ENCODE measurements at regions not wholly inside any gene's neighbourhood (a gene's known extent, or its start where the extent isn't known, plus 50 kb on each side); places are given as distances from the start of the nearest gene placed in this dataset.

DNA sequence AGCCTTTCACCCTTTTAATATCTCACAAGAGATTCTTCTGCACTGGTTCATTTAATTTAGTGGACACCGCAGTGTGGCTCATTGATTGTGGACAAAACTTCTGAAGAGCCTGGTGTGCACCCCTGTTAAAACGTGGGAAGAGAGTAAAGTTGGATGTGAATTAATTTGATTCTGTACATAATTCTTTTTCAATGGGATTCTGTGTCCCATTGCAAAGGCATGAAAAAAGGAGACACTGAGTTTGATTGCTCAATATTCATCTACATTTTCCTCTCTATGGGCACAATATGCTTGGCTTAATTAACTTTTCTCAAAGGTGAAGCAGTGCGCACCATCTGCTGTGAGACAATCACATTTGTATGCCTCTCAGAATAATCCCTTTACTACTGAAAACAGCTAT lies 95.1 kb downstream of the BARHL2 start:
- TF ChIP-seq REST (IDR thresholded peaks at IDR 0.05): no peak
- TF ChIP-seq, protein P1, sequence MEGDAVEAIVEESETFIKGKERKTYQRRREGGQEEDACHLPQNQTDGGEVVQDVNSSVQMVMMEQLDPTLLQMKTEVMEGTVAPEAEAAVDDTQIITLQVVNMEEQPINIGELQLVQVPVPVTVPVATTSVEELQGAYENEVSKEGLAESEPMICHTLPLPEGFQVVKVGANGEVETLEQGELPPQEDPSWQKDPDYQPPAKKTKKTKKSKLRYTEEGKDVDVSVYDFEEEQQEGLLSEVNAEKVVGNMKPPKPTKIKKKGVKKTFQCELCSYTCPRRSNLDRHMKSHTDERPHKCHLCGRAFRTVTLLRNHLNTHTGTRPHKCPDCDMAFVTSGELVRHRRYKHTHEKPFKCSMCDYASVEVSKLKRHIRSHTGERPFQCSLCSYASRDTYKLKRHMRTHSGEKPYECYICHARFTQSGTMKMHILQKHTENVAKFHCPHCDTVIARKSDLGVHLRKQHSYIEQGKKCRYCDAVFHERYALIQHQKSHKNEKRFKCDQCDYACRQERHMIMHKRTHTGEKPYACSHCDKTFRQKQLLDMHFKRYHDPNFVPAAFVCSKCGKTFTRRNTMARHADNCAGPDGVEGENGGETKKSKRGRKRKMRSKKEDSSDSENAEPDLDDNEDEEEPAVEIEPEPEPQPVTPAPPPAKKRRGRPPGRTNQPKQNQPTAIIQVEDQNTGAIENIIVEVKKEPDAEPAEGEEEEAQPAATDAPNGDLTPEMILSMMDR (IDR thresholded peaks at IDR 0.05): no peak
- no peak for TF ChIP-seq POLR2A (IDR thresholded peaks at IDR 0.05; ENCODE audit: low read length)
- TF ChIP-seq EP300 (IDR thresholded peaks at IDR 0.05): no peak
- TF ChIP-seq KDM1A (IDR thresholded peaks at IDR 0.05; ENCODE audit: low read depth): no peak
- TF ChIP-seq GATA3 (IDR thresholded peaks at IDR 0.05; ENCODE audit: borderline replicate concordance): no peak
- TF ChIP-seq CBX8 (IDR thresholded peaks at IDR 0.05): no peak
- TF ChIP-seq, protein P2, sequence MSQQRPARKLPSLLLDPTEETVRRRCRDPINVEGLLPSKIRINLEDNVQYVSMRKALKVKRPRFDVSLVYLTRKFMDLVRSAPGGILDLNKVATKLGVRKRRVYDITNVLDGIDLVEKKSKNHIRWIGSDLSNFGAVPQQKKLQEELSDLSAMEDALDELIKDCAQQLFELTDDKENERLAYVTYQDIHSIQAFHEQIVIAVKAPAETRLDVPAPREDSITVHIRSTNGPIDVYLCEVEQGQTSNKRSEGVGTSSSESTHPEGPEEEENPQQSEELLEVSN (IDR thresholded peaks at IDR 0.05; ENCODE audit: borderline replicate concordance, low read depth): no peak
- TF ChIP-seq POLR2AphosphoS2 (conservative IDR thresholded peaks at IDR 0.05; ENCODE audit: low read length): no peak
- TF ChIP-seq, protein P3, sequence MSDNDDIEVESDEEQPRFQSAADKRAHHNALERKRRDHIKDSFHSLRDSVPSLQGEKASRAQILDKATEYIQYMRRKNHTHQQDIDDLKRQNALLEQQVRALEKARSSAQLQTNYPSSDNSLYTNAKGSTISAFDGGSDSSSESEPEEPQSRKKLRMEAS (IDR thresholded peaks at IDR 0.05): no peak
- no peak for TF ChIP-seq FOSB (CRISPR knock-in tag; IDR thresholded peaks at IDR 0.05)
- TF ChIP-seq MYC (IDR thresholded peaks at IDR 0.05; ENCODE audit: borderline replicate concordance, low read length): no peak
